Astrocyte of the cerebellum (primary cell): ENCODE measurements at regions not wholly inside any gene's neighbourhood (a gene's known extent, or its start where the extent isn't known, plus 50 kb on each side); places are given as distances from the start of the nearest gene placed in this dataset.
A peak's percentile ranks its signal among the peaks of the same experiment; 100 is the strongest.

Source experiments
- DNase-seq: peaks from one replicate; pipeline ENCODE4 v3.0.0-alpha.2; 2011; ENCODE audit warnings: low read depth
- H3K4me3 ChIP-seq: 2 replicates; pipeline ENCODE4 v1.5.1; 2011; ENCODE audit warnings: mild to moderate bottlenecking, low read depth, low read length, moderate library complexity
- CTCF ChIP-seq: IDR thresholded peaks from 2 replicates; pipeline ENCODE4 v1.5.1; 2012; ENCODE audit warnings: low read length, low read depth, moderate library complexity, mild to moderate bottlenecking; ENCODE audit errors: missing control alignments
- in situ Hi-C: cut with HindIII; loops from 2 replicates; pipeline ENCODE4 v1.10.0; 2017; ENCODE audit warnings: low sequenced_read_pairs

GRCh38 chr6:101070044-101070608 lies 189.0 kb upstream of the ASCC3 start:
- in situ Hi-C loops: no loop called here
- no peak for TF ChIP-seq CTCF
- DNase-seq: no peak
- H3K4me3 ChIP-seq: no peak overlapping the region

GRCh38 chr6:101077344-101077743 lies 196.2 kb upstream of the ASCC3 start:
- no peak for TF ChIP-seq CTCF
- in situ Hi-C loops: no loop called here
- DNase-seq: no peak
- no peak overlapping the region for H3K4me3 ChIP-seq

- in situ Hi-C loops: no loop called here
- no peak overlapping the region for H3K4me3 ChIP-seq
- DNase-seq: no peak
- TF ChIP-seq CTCF: no peak
Measured at GRCh38 chr6:101079696-101080270, 198.7 kb upstream of the ASCC3 start.

GRCh38 chr6:101080597-101080996 lies 199.5 kb upstream of the ASCC3 start:
- H3K4me3 ChIP-seq: no peak overlapping the region
- in situ Hi-C loops: no loop called here
- no peak for TF ChIP-seq CTCF
- DNase-seq: no peak

- no peak overlapping the region for H3K4me3 ChIP-seq
- in situ Hi-C loops: no loop called here
- no peak for DNase-seq
- no peak for TF ChIP-seq CTCF
Measured at GRCh38 chr6:101083533-101084175, 202.5 kb upstream of the ASCC3 start.

GRCh38 chr6:101085327-101085726 lies 204.2 kb upstream of the ASCC3 start:
- TF ChIP-seq CTCF: no peak
- DNase-seq: peak; percentile 33
- H3K4me3 ChIP-seq: no peak overlapping the region
- in situ Hi-C loops: no loop called here
